GM19438 (cell line): ENCODE measurements at regions not wholly inside any gene's neighbourhood (a gene's known extent, or its start where the extent isn't known, plus 50 kb on each side); places are given as distances from the start of the nearest gene placed in this dataset.

Source experiments
- ATAC-seq: cut with Tn5 transposase; IDR thresholded peaks from one replicate; pipeline ENCODE4 v1.9.1; 2021; ENCODE audit warnings: low read depth; ENCODE audit not compliant: unreplicated experiment

DNA sequence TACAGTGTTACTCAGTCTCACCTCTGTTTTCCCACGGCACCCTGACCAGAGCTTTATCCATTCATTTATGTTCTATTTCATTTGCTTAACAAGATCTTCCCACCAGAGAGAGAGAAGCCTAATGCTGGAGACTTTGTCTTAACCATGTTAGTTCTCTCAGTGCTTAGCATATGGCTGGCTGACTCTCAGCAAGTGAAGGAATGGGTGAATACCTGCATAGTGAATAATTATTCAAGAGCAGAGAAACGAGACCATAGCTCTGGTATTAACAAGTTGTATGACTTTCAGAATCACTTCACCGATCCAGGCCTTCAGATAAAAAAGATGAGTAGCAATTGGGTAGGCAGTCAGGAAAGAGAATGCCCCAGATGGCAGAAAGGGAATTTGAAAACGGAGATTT is 686.3 kb downstream of the LIG4 start:
- ATAC-seq: no peak

DNA sequence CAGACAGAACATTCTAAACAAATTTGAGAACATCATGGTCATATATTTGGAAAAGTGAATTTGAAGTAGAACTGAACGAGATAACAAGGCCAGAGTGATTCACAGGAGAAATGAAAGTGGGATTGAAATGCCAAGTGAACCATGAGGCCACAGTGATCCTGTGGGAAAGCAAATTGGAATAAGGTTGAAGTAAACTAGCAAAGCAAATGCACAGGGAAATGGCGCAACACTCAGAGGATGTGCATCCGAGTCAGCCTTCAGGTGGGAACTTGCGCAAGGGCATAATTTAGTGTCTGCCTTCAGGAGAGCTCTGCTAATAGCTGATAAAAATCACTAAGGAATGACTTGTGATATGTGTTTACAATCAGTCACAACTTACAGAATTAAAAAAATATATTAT is 696.6 kb downstream of the LIG4 start:
- ATAC-seq: no peak

DNA sequence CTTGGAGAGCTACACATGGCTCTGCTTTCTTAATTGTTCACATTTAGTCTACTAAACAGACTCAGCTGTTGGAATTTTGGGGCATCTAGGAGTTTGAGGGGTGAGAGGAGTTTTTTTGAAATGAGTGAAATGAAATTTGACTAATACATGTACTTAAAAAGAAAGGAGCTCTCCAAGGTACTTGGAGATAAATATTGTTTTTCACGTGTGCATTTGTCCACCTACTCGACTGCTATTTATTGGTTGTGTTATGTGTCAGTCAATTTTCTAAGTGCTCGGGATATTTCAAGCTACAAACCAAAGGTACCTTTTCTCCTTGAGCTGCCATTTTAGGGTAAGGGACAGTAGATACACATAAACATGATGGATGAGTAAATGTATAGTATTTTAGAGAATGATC is 697.0 kb downstream of the LIG4 start:
- no peak for ATAC-seq

DNA sequence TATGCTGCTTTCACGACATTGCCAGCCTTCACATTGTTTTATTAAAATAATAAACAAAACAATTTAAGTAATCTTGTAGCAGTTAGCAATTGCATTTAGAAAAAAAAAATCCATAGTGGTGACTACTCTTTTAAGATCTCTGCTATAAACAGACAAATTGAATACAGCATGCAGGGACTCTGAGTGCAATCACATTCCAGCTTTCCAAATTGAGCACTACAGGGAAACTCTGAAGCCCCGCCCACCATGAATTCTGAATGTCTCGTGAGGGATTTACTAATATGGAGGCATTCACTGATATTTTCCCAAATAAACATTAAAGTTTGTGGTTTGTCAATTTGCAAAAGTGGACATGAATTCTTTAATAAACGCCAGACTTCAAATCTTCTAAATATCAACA is 698.8 kb downstream of the LIG4 start:
- no peak for ATAC-seq

DNA sequence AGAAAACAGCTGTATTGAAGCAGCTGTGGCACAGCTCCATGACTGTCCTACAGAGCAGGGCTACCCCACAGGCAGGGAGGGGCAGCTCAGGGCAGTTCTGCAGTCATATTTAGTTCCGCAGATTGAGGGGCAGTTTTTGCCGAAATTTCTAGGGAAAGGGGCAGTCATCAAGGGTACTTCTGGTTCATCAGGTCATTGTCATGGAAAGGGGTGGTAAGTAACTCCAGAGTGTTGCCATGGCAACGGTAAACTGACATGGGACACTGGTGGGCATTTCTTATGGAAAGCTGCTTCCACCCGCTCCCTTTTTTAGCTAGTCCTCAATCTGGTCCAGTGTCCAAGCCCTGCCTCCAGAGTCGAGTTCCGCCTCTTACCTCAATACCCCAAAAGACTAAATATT is 702.8 kb downstream of the LIG4 start:
- no peak for ATAC-seq

DNA sequence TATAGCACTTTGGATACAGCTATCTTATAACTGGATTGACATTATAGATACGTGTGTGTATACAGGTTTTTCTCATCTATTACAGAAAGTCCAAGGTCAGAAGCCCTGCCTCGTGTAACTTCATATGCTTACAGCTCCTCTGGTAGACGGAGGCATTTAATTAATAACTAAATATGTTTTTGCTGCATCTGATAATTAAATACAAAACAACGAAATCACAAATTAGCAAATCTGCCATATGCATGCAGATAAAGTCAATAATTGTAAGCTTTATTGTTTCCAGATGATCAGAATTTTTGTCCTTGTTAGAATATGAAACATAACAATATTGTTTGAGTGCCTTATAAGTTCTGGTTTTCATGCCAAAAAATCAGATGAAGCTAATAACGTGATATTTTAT is 717.7 kb downstream of the LIG4 start:
- ATAC-seq: no peak

DNA sequence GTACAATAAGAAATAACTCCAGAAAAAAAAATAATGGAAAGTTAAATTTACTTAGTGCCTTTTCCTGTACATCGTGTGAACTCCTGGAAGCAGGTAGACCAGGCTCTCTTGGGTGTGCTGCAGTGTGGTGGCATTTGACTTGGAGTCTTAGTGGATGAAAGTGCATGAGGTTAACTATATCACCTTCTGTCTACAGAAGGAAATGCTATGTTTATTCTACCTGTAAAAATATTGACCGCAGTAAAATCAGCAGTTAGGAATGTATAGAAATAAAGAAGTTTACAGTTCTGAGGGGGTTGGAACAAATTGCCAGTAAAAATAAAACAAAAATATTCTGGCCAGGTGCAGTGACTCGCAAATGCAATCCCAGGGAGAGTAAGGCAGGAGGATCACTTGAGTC is 722.1 kb downstream of the LIG4 start:
- ATAC-seq: no peak

DNA sequence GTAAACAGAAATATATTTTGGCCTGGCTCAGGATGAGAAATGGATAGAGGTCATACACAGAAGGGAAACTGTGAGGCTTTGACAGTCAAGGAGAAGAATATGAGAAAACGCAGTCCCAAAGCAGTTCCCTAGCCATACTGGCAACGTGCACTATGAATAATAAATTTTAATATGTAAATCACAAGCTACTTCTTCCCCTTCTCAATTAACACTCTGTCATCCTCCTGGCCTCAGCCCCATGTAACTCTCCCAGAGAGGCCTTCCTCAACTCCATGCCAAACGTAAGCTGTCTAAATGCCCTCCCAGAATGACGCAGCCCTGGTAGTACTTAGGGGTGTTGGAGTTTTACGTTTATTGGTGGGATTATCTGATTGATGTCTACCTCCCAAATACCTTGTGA is 732.6 kb downstream of the LIG4 start:
- ATAC-seq: no peak

DNA sequence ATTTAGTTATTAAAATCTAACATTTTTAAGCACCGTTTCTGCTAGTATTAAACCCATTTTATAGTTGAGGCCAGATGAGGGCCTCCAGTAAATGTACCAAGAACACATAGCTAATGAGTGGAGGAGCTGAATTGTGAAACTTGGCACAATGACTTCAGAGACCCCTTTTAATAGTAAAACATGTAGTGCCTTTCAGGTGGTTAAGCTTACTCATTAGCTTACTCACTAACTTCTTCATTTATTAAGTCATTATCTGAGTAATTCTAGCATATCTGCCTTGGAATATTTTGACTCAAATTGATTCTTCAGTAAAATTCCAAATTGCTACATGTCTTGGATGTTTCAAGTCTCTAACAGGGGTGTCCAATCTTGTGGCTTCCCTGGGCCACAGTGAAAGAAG is 735.2 kb downstream of the LIG4 start:
- no peak for ATAC-seq

DNA sequence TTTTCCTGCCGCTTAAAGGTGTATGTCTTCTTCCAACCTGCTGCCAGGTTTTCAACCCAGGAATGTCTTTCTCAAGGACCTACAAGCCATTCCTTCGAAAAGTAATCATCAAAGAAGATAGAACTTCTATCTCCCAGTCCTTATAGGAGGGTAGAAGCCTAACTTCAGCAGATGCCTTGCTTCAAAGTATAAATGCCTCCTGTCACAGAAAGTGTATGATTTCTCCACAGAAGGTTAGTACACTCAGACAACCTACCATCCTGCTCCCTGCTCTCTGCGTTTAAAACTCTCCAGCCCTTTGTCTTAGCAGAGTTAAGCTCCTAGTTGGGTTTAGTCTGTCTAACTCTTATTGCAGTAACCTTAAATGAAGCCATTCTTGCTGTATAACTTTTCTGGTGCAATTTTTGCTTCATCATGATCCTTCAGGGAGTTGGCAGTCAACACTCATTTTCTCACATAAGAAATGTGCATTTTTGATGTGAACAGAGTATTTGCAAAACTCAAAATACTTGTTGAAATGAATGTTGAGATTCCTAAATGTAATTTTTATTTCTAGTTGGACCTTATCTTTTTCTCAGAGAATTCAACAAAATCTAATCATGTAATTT is 737.5 kb downstream of the LIG4 start:
- ATAC-seq: no peak

DNA sequence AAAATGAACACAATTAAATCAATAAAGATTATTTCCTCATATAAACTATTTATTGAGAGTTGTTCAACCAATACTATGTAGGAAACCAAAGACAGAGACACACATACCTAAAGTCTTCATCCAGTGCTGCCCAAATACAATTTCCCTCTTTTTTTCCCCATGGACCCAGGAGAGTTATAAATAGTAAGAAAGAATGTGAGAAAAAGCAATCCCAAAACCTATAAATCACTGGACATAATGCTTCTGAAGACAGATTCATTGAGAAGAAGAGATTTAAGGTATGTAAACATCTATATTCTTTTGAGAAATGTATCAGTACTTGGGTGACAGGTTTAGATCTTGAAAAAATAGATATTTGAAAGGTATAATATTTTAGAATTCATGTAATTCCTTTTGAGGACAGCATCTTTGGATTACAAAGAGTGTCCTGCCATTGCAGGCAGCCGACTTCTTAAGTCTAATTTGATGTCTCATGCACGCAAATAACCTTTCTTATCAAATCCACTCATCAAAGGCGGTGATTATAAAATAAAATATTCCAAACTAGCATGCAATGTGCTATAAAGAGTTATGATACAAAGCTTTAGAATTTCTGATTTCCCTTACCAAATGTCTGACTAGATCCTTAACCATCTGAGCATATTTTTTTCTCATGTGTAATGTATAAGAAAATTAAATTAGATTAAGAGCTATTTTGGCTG is 739.4 kb downstream of the LIG4 start:
- no peak for ATAC-seq

DNA sequence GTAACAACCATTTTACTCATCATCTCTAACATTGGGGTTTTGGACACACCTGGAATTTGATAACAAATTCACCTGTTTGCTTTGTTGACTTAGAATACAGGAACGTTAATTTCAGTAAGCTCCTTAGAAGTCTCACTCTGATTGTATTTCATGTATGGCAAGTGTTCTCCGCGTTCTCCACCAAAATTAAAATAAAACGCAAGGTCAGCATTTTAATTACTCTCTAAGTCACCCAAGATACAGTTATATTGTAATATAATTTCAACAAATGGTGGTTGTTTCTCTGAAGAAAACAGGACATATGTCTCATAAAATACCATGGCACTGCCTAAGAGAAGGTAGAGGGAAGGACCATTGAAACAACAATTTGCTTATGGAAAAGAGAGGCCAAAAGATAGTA is 742.1 kb downstream of the LIG4 start:
- ATAC-seq: no peak

DNA sequence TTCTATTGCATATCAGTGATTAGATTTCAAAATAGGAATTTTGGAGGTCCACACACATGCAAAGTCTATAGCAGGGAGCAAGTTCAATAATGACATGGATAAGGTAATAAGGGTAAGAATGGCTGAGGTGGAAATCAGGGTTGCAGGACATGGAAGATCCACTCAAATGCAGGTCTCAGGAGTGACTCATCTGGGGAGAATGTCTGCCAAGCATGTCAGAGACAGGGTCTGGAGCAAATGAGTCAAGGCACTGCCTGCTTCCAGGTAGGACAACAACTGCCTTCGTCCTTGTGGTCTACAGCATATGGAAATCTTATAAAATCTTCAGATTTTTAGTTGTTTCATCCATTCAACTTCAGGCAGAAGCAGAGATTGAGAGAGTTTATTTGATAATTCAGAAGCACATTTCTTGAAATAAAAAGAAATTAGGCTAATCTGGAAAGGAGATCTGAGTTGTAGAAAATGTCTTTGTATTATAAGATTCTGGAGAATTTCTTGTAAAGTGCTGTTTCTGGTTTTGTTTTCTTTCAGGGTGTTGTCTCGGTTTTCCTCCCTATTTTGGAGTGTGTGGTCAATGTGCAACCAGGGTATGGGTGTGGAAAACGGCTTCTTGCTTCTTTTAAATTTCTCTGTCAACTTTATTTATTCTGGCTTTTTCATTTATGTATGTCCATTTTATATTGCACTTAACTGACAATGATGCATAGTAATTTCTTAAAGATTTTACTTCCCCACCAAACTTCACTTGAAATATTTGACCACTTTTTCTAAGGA is 748.8 kb downstream of the LIG4 start:
- ATAC-seq: no peak

DNA sequence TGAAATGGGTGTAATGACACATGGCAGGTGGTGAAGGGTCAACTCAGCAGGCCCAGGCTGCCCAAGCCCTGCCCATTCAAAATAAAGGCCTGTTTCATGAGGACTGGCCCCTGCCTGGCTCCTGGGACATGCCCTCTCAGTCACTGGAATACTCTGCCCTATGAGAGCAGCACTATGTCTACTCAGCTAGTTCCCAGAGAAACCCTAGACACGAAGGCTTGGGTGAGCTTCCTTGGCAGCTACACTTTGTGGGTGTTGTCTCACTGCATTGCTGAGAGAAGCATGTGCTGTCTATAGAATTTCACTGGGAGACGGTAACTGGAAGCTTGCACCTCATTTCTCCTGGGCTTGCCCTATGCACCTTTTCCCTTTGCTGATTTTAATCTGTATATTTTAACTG is 752.8 kb downstream of the LIG4 start:
- no peak for ATAC-seq

DNA sequence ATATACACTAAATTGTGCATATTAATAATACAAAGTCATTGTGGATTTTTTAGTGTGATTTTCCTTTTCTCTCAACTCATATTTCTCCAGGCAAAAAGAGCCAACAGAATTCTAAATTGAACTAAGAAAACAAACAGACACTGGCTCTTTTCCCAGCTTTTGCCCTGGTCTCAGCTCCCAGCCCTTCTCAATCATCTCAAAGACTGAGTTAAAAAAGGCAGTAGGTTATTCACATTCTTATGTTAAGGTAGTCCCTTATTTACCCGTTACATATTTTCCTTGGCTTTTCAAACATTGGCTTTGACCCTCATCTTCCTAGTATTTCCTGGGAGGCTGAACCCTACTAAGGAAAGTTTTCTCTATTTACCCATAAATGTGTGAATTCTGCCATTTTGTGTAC is 753.6 kb downstream of the LIG4 start:
- ATAC-seq: no peak

DNA sequence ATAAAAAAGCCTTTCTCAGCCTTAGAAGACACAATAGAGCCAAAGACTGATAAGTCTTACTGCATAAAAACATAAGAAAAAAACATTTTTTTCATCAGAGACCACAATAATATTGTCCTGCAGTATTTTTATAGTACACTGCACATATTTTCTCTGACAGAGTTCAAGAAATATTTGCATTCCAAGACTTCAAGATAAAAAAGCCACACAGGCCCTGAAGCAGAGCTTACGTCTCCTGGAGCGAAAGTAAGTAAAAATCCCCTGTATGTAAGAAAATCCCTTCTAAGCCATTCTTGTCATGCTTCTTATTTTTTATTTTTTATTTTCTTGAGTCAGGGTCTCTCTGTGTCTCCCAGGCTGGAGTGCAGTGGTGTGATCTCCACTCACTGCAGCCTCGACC is 755.9 kb downstream of the LIG4 start:
- ATAC-seq: no peak

DNA sequence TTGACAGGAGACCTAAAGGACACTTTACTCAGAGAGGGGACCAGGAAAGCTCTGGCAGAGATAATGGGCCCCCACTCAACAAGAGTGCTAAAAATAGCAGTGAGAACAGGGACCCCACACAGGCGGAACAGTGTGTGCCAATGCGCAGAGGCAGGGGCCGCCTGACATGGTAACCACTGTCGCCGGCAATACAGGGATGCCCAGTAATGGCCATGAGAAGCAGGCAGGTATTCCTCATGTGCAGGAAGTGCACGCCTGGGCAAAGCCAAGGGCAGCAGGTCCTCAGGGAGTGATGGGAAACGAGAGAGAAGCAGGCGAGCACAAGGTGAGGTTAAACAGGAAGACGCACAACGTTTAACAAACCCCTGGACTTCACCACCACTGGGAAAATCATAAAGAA is 757.1 kb downstream of the LIG4 start:
- no peak for ATAC-seq

DNA sequence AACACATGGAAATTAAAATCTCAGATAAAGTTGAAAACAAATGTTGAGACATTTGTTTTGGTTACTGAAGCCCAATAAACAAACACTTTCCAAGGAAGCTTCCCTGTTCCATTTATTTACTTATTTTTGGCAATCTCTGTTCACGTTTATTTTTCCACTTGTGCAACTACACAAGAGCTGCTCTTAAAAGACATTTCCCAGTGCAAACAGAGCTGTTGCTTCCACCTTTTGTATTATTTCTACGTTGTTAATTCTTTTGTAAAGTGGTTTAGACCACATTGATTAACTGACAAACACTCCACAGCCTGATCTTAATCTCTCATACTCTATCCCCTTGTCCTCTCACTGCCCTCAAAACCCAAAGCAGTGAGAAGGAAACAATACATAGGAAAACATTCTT is 757.6 kb downstream of the LIG4 start:
- ATAC-seq: no peak

DNA sequence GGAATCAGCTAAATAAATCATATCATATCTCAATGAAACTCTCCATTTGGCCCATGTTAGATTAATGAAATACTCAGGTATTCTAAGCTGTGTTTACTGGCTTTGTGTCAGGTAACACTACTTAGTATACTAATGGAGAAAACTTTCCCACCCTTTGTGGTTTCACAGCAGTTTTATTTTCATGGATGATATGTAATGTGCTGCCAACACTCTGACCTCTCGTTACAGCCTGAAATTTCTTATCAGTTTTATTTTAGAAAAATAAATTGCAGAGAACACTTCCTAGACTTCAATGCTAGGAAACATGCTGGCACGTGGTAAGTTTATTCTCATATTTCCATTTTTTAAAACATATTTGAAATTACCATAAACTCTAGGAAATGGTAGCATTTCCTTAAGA is 758.9 kb downstream of the LIG4 start:
- ATAC-seq: no peak

DNA sequence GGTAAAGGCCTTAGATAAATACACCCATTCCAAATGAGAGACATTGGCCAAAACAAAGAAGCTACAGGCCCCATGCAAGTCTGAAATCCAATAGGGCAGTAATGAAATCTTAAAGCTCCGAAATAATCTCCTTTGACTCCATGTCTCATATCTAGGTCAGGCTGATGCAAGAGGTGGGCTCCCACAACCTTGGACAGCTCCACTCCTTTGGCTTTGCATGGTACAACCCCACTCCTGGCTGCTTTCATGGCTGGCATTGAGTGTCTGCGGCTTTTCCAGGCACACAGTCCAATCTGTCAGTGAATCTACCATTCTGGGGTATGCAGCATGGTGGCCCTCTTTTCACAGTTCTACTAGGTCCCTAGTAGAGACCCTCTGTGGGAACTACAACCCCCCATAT is 762.5 kb downstream of the LIG4 start:
- ATAC-seq: no peak

DNA sequence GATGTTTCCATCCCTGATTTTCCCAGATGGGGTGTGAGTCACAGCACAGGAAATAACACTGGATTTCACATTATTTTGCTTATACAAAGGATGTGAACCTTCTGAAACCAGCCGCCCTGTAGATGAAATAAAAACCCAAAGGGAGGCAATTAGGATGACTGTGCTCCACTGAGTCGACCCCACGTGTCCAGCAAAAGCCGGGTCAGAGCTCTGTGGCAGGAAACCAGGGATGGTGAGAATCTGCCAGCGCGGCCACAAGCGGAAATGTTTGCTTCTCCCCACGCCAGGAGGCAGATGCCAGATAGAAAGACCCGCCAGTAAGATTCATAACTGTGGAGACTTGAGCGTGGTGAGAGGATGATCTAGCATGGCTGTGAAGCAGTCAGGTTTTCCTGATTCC is 764.4 kb downstream of the LIG4 start:
- ATAC-seq: no peak

DNA sequence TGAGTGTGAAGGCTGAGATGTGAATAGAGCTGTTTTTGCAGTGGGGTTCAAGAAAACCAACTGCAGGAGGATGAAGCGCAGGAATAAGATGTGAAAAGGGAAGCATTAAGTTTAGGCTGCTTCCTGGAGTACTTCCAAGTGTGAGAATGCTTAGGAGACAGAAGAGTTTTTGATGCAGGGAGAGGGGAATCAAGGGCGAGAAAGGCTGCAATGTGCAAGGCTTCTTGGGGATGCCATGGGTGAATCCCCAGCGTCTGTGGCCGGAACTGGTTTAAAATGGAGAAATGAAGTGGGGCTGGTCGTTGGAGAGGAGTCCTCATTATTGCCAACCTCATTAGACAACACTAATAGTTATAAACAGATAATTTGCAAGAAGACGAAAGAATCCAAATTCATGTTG is 764.9 kb downstream of the LIG4 start:
- ATAC-seq: no peak
